ENCODE measurements at regions not wholly inside any gene's neighbourhood (a gene's known extent, or its start where the extent isn't known, plus 50 kb on each side); places are given as distances from the start of the nearest gene placed in this dataset.

GRCh38 chr17:73733517-73733916, 89.3 kb upstream of the SDK2 start:
- no peak for DNase-seq (ENCODE audit: extremely low spot score)
- ChIA-PET CTCF (interaction anchor here (0.7 kb wide), 1 partner anchor 15 kb away, joined by 3 read pairs; no protein-coding TSS in a partner anchor), POLR2A (no interaction called here)
- TF ChIP-seq, protein P1, sequence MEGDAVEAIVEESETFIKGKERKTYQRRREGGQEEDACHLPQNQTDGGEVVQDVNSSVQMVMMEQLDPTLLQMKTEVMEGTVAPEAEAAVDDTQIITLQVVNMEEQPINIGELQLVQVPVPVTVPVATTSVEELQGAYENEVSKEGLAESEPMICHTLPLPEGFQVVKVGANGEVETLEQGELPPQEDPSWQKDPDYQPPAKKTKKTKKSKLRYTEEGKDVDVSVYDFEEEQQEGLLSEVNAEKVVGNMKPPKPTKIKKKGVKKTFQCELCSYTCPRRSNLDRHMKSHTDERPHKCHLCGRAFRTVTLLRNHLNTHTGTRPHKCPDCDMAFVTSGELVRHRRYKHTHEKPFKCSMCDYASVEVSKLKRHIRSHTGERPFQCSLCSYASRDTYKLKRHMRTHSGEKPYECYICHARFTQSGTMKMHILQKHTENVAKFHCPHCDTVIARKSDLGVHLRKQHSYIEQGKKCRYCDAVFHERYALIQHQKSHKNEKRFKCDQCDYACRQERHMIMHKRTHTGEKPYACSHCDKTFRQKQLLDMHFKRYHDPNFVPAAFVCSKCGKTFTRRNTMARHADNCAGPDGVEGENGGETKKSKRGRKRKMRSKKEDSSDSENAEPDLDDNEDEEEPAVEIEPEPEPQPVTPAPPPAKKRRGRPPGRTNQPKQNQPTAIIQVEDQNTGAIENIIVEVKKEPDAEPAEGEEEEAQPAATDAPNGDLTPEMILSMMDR (IDR thresholded peaks at IDR 0.05; ENCODE audit: control extremely low read depth, extremely low read depth, low read depth, missing control alignments), result no peak

DNA sequence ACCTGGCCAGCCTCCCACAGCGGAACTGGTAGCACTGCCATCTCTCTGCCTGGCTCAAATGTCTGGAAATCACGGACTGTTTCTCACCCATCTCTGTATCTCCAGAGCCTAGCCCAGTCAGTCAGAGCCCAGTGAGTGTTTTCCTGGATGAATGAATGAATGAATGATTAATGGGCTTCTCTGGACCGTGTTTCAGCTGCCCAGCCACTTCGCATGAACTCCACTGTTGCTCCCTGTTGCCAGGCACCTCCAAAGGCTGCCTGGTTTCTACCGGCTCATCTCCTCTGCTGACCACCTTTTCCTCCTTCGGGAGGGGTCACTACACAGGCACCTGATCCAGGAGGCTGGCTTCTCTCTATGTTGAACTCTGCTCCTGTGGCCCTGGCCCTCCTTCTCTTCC, 91.0 kb upstream of the SDK2 start:
- ChIA-PET CTCF (interaction anchor here (1.3 kb wide), 1 partner anchor 24 kb away, joined by 4 read pairs; no protein-coding TSS in a partner anchor), POLR2A (no interaction called here)
- no peak for DNase-seq (ENCODE audit: extremely low spot score)
- TF ChIP-seq, protein P1 (IDR thresholded peaks at IDR 0.05; ENCODE audit: control extremely low read depth, extremely low read depth, low read depth, missing control alignments), result no peak

- ChIA-PET CTCF (interaction anchor here (1.9 kb wide), 1 partner anchor 29 kb away, joined by 4 read pairs; no protein-coding TSS in a partner anchor), POLR2A (no interaction called here)
- TF ChIP-seq, protein P1 (IDR thresholded peaks at IDR 0.05; ENCODE audit: control extremely low read depth, extremely low read depth, low read depth, missing control alignments), result no peak
- DNase-seq (ENCODE audit: extremely low spot score), result no peak
Measured at GRCh38 chr17:73738751-73739575, 94.7 kb upstream of the SDK2 start.

GRCh38 chr17:73740370-73740769, 96.1 kb upstream of the SDK2 start:
- CTCF ChIA-PET, result interaction anchor here (1.9 kb wide), 1 partner anchor 30 kb away, joined by 4 read pairs; no protein-coding TSS in a partner anchor
- TF ChIP-seq, protein P1 (IDR thresholded peaks at IDR 0.05; ENCODE audit: control extremely low read depth, extremely low read depth, low read depth, missing control alignments), result no peak
- DNase-seq (ENCODE audit: extremely low spot score), result no peak
- POLR2A ChIA-PET, result no interaction called here

GRCh38 chr17:73742948-73743381, 98.7 kb upstream of the SDK2 start:
- no peak for DNase-seq (ENCODE audit: extremely low spot score)
- CTCF ChIA-PET, result no interaction called here
- POLR2A ChIA-PET, result no interaction called here
- TF ChIP-seq, protein P1 (IDR thresholded peaks at IDR 0.05; ENCODE audit: control extremely low read depth, extremely low read depth, low read depth, missing control alignments), result no peak

DNA sequence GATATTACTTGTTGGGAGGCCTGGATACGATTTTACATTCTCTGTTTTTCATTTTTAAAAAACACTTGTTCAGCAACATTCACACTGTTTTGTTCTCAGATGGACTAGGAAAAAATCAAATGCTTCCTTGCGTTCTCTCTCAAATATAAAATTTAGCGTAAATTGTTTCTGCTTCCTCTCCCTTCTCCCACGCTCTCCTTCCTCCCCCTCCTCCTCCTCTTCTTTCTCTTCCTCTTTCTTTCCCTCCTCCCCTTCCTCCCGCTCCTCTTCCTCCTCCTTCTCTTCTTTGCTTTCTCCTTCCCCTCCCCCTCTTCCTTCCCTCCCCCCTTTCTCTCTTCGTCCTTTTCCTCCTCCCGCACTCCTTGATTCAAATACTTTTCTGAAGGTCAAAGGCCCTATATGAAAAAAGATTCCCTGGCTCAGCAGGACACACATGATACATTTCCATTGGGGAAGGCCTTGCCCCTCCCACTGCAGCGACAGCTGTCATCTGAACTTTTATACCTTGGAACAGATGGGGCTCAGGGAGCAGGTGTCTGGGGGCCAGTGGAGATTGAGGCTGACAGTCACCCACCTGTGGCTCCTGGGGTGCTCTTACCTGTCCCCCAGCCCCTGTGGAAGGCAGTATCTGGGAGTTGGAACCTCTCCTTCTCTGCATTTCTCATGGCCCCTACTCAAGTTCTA, 99.4 kb upstream of the SDK2 start:
- ChIA-PET CTCF (no interaction called here), POLR2A (no interaction called here)
- DNase-seq (ENCODE audit: extremely low spot score), result no peak
- TF ChIP-seq, protein P1 (IDR thresholded peaks at IDR 0.05; ENCODE audit: control extremely low read depth, extremely low read depth, low read depth, missing control alignments), result no peak

Measured in GM10248 (cell line).